Spleen (tissue), 11 donors: ENCODE measurements at regions not wholly inside any gene's neighbourhood (a gene's known extent, or its start where the extent isn't known, plus 50 kb on each side); places are given as distances from the start of the nearest gene placed in this dataset.

Experiments used
- DNase-seq: peaks from one replicate; pipeline ENCODE4 v3.0.0-alpha.2; 2020
- H3K27ac ChIP-seq, 8 donors: fragments of 200-600 bp; sonication (generic) in 7 of 8; 1 replicate in 4 of 8; 2 replicates in 4 of 8; pipeline versions ENCODE4 v1.5.0 to v1.8.0; 2016 to 2021; ENCODE audit warnings: inconsistent platforms in 4 of 8, mild to moderate bottlenecking in 4 of 8, moderate library complexity in 1 of 8
- H3K27me3 ChIP-seq, 7 donors: fragments of 200-600 bp; sonication (generic) in 6 of 7; replicated peaks in 1 of 7; 1 replicate in 4 of 7; 2 replicates in 3 of 7; pipeline versions ENCODE4 v1.5.0 to v1.8.0; 2016 to 2021; ENCODE audit warnings: inconsistent platforms in 3 of 7, mild to moderate bottlenecking in 1 of 7
- H3K36me3 ChIP-seq, 6 donors: fragments of 200-600 bp; sonication (generic) in 5 of 6; 1 replicate in 4 of 6; 2 replicates in 2 of 6; pipeline versions ENCODE4 v1.5.0 to v1.8.0; 2016 to 2021; ENCODE audit warnings: inconsistent platforms in 2 of 6
- H3K4me1 ChIP-seq, 6 donors: fragments of 200-600 bp; sonication (generic) in 5 of 6; 1 replicate in 3 of 6; 2 replicates in 3 of 6; pipeline versions ENCODE4 v1.5.0 to v1.8.0; 2016 to 2021; ENCODE audit warnings: inconsistent platforms in 3 of 6
- H3K4me3 ChIP-seq, 8 donors: fragments of 200-600 bp; sonication (generic) in 7 of 8; 1 replicate in 4 of 8; 2 replicates in 4 of 8; pipeline versions ENCODE4 v1.5.0 to v1.8.0; 2016 to 2021; ENCODE audit warnings: inconsistent platforms in 4 of 8, mild to moderate bottlenecking in 4 of 8, moderate library complexity in 2 of 8
- H3K9me3 ChIP-seq, 8 donors: fragments of 200-600 bp; sonication (generic) in 7 of 8; 1 replicate in 4 of 8; 2 replicates in 4 of 8; pipeline versions ENCODE4 v1.5.0 to v1.8.0; 2016 to 2021; ENCODE audit warnings: inconsistent platforms in 4 of 8
- POLR2A ChIP-seq, 3 donors: fragments of 450-650 bp; IDR thresholded peaks; one replicate each; pipeline ENCODE4 v1.5.1; 2017; ENCODE audit warnings: antibody characterized with exemption in 3 of 3, mild to moderate bottlenecking in 1 of 3
- POLR2AphosphoS5 ChIP-seq, 3 donors: sonication (generic); formaldehyde crosslinking; IDR thresholded peaks; one replicate each; pipeline ENCODE4 v1.5.1; 2017; ENCODE audit warnings: antibody characterized with exemption in 3 of 3
- WGBS, 5 donors: extraction: QIAGEN DNeasy Blood & Tissue Kit in 3 of 5; methylation state at CpG; one replicate each; pipeline versions ENCODE4 v1.1.5 to v1.1.7; 2013 to 2018; 5-methylcytosine and 5-hydroxymethylcytosine counted together
- intact Hi-C: fragments of 100-400 bp; cut with DNase I; formaldehyde crosslinking; loops from one replicate; pipeline ENCODE4 v1.15.0; 2023; ENCODE audit warnings: low total_unique reads
- TF ChIP-seq, protein P1 (sequence below), 11 experiments: fragments of 200-600 bp in 7 of 11; fragments of 450-650 bp in 4 of 11; sonication (generic) in 4 of 11; IDR thresholded peaks in 8 of 11; conservative IDR thresholded peaks in 3 of 11; 1 replicate in 7 of 11; 2 replicates in 4 of 11; pipeline versions ENCODE4 v1.4.0 to v1.8.0; 2016 to 2021; ENCODE audit warnings: antibody characterized with exemption in 11 of 11, inconsistent platforms in 4 of 11, mild to moderate bottlenecking in 1 of 11
- donor health status: healthy with polysubstance abuse.
- donor health status: DM: no; HTN: no; CAD: no; lungs with moderate emphysema.
- donor health status: DM: no; HTN: no; CAD: no.
- donor health status: Bipolar disorder and iron deficiency.
- donor health status: healthy.
- donor health status: DM: no; HTN: no; CAD: no.
- donor health status: DM: yes; HTN: yes; CAD: no.

DNA sequence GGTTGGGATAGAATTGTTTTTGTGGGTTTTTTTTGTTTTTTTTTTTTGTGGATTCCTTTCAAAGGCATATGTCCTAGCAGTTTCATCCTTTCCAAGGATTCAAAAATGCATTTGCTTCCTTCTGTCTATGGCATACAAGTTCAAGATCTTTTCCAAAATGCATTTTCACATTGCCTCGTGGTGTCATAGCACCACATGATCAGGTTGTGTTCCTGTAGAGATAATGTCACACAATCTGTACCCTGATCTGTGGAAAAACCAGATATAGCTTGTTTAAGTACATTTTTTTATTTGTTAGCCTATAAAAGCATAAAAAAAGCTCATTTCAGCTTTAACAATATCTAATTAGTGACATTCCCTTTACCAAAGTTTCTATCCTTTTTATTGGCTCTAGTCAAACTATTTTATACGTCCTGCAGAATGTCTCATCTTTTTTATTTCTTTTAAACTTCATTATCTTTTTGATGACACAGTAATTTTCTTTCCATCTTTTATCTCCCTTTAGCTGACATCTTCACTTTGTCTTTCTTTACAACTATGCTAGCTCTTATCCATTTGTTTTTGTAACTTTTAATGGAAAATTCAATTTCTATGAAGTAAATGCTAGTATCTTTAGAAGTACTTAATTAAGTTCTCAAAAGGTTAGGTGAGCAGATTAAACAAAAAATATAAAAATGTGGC is 106.0 kb upstream of the NOVA1 start:
- H3K4me3 ChIP-seq = no peak overlapping the region
- TF ChIP-seq POLR2A (IDR thresholded peaks at IDR 0.05) = no peak
- H3K4me1 ChIP-seq = no peaks in the 10 kb centered on the region
- H3K9me3 ChIP-seq = peaks cover 0 to 9% (median 0%) of the 10 kb centered on the region in 8 donors
- H3K36me3 ChIP-seq = no peaks in the 10 kb centered on the region
- 56 to 87% (median 69%) methylated on average over 2 of the region's 2 CpGs for WGBS, 5 donors
- no peak for DNase-seq
- intact Hi-C loops = no loop called here
- H3K27ac ChIP-seq = no peak overlapping the region
- H3K27me3 ChIP-seq = no peaks in the 10 kb centered on the region

- intact Hi-C loops = no loop called here
- no peak for DNase-seq
- no peaks in the 10 kb centered on the region for H3K36me3 ChIP-seq
- H3K4me1 ChIP-seq = no peaks in the 10 kb centered on the region
- no peaks in the 10 kb centered on the region for H3K27me3 ChIP-seq
- H3K27ac ChIP-seq = no peak overlapping the region
- no peak for TF ChIP-seq POLR2AphosphoS5 (IDR thresholded peaks at IDR 0.05)
- no peak for TF ChIP-seq POLR2A (IDR thresholded peaks at IDR 0.05)
- TF ChIP-seq, protein P1, sequence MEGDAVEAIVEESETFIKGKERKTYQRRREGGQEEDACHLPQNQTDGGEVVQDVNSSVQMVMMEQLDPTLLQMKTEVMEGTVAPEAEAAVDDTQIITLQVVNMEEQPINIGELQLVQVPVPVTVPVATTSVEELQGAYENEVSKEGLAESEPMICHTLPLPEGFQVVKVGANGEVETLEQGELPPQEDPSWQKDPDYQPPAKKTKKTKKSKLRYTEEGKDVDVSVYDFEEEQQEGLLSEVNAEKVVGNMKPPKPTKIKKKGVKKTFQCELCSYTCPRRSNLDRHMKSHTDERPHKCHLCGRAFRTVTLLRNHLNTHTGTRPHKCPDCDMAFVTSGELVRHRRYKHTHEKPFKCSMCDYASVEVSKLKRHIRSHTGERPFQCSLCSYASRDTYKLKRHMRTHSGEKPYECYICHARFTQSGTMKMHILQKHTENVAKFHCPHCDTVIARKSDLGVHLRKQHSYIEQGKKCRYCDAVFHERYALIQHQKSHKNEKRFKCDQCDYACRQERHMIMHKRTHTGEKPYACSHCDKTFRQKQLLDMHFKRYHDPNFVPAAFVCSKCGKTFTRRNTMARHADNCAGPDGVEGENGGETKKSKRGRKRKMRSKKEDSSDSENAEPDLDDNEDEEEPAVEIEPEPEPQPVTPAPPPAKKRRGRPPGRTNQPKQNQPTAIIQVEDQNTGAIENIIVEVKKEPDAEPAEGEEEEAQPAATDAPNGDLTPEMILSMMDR (IDR thresholded peaks at IDR 0.05 in 8 of 11, conservative IDR thresholded peaks at IDR 0.05 in 3 of 11) = no peak
- 48 to 70% (median 65%) methylated on average over 3 of the region's 3 CpGs for WGBS, 5 donors
- H3K4me3 ChIP-seq = no peak overlapping the region
- H3K9me3 ChIP-seq = peaks cover 0 to 2% (median 0%) of the 10 kb centered on the region in 8 donors
Measured at GRCh38 chr14:26707234-26707633, 109.4 kb upstream of the NOVA1 start.

GRCh38 chr14:26709019-26709418 is 111.2 kb upstream of the NOVA1 start:
- H3K27me3 ChIP-seq = no peaks in the 10 kb centered on the region
- no peak for DNase-seq
- H3K36me3 ChIP-seq = no peaks in the 10 kb centered on the region
- no peak for TF ChIP-seq POLR2A (IDR thresholded peaks at IDR 0.05)
- TF ChIP-seq, protein P1 (IDR thresholded peaks at IDR 0.05 in 8 of 11, conservative IDR thresholded peaks at IDR 0.05 in 3 of 11) = no peak
- no peak for TF ChIP-seq POLR2AphosphoS5 (IDR thresholded peaks at IDR 0.05)
- intact Hi-C loops = no loop called here
- no peaks in the 10 kb centered on the region for H3K4me1 ChIP-seq
- no peak overlapping the region for H3K4me3 ChIP-seq
- peaks cover 0 to 2% (median 0%) of the 10 kb centered on the region in 8 donors for H3K9me3 ChIP-seq
- no peak overlapping the region for H3K27ac ChIP-seq

- Histone ChIP-seq H3K36me3 (no peaks in the 10 kb centered on the region), H3K27ac (no peak overlapping the region), H3K4me1 (no peaks in the 10 kb centered on the region), H3K9me3 (no peaks in the 10 kb centered on the region), H3K4me3 (no peak overlapping the region), H3K27me3 (no peaks in the 10 kb centered on the region)
- 91 to 96% (median 94%) methylated on average over 3 of the region's 3 CpGs for WGBS, 5 donors
- intact Hi-C loops = no loop called here
- TF ChIP-seq, protein P1 (IDR thresholded peaks at IDR 0.05 in 8 of 11, conservative IDR thresholded peaks at IDR 0.05 in 3 of 11) = no peak
- TF ChIP-seq POLR2AphosphoS5 (IDR thresholded peaks at IDR 0.05) (no peak), POLR2A (IDR thresholded peaks at IDR 0.05) (no peak)
- DNase-seq = no peak
Measured at GRCh38 chr14:26719514-26719913, 121.7 kb upstream of the NOVA1 start.

DNA sequence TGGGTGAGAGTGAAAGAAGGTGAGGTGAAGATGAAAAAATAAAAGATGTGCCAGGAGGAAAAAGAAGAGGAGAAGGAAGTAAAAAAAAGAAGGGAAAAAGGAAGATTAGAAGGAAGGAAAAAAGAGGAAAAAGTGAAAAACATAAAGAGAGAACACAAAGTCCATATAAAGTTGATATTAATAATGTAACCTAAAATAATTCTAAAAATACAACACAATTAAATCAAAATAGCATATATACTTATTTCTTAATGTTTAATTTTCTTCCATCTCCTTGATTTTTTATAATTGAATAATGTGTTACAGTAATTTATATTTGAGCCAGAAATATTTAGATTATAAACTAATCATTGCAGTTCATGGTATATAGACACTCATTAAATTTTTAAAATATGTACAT is 124.4 kb upstream of the NOVA1 start:
- H3K27me3 ChIP-seq = no peaks in the 10 kb centered on the region
- no peak overlapping the region for H3K4me3 ChIP-seq
- intact Hi-C loops = no loop called here
- H3K27ac ChIP-seq = no peak overlapping the region
- TF ChIP-seq POLR2AphosphoS5 (IDR thresholded peaks at IDR 0.05) (no peak), POLR2A (IDR thresholded peaks at IDR 0.05) (no peak)
- TF ChIP-seq, protein P1 (IDR thresholded peaks at IDR 0.05 in 8 of 11, conservative IDR thresholded peaks at IDR 0.05 in 3 of 11) = no peak
- H3K36me3 ChIP-seq = no peaks in the 10 kb centered on the region
- H3K9me3 ChIP-seq = no peaks in the 10 kb centered on the region
- DNase-seq = no peak
- no peaks in the 10 kb centered on the region for H3K4me1 ChIP-seq
